ENCODE measurements at regions not wholly inside any gene's neighbourhood (a gene's known extent, or its start where the extent isn't known, plus 50 kb on each side); places are given as distances from the start of the nearest gene placed in this dataset.

GRCh38 chr16:85273293-85273692 lies 161.0 kb upstream of the CIBAR2 start:
- Mint-ChIP-seq H3K4me3 (no peak overlapping the region), H3K36me3 (ENCODE audit: insufficient read depth) (peaks cover 2% of the 10 kb centered on the region), H3K4me1 (no peaks in the 10 kb centered on the region), H3K27ac (ENCODE audit: low read depth) (no peak overlapping the region), H3K27me3 (peaks cover 27% of the 10 kb centered on the region), H3K9me3 (no peaks in the 10 kb centered on the region)
- no peak for ATAC-seq (replicated peaks; ENCODE audit: extremely low read depth, poor library complexity, severe bottlenecking)
- DNase-seq (ENCODE audit: low spot score in 2 of 2) = no peak

GRCh38 chr16:85274501-85274900 lies 162.2 kb upstream of the CIBAR2 start:
- Mint-ChIP-seq H3K27me3 (peaks cover 15% of the 10 kb centered on the region), H3K4me1 (no peaks in the 10 kb centered on the region), H3K9me3 (no peaks in the 10 kb centered on the region), H3K4me3 (no peak overlapping the region), H3K36me3 (ENCODE audit: insufficient read depth) (peaks cover 2% of the 10 kb centered on the region), H3K27ac (ENCODE audit: low read depth) (no peak overlapping the region)
- DNase-seq (ENCODE audit: low spot score in 2 of 2) = no peak
- no peak for ATAC-seq (replicated peaks; ENCODE audit: extremely low read depth, poor library complexity, severe bottlenecking)

GRCh38 chr16:85274924-85275323 lies 162.7 kb upstream of the CIBAR2 start:
- Mint-ChIP-seq H3K36me3 (ENCODE audit: insufficient read depth) (peaks cover 2% of the 10 kb centered on the region), H3K27me3 (peaks cover 14% of the 10 kb centered on the region), H3K27ac (ENCODE audit: low read depth) (no peak overlapping the region), H3K4me1 (no peaks in the 10 kb centered on the region), H3K9me3 (no peaks in the 10 kb centered on the region), H3K4me3 (no peak overlapping the region)
- ATAC-seq (replicated peaks; ENCODE audit: extremely low read depth, poor library complexity, severe bottlenecking) (no peak), DNase-seq (ENCODE audit: low spot score in 2 of 2) (no peak)

- Mint-ChIP-seq H3K27me3 (peaks cover 14% of the 10 kb centered on the region), H3K9me3 (no peaks in the 10 kb centered on the region), H3K4me1 (no peaks in the 10 kb centered on the region), H3K36me3 (ENCODE audit: insufficient read depth) (peaks cover 2% of the 10 kb centered on the region), H3K27ac (ENCODE audit: low read depth) (no peak overlapping the region), H3K4me3 (no peak overlapping the region)
- ATAC-seq (replicated peaks; ENCODE audit: extremely low read depth, poor library complexity, severe bottlenecking) (no peak), DNase-seq (ENCODE audit: low spot score in 2 of 2) (peak; percentile 24 to 44)
These were observed 163.4 kb upstream of the CIBAR2 start for GRCh38 chr16:85275533-85276249.

- Mint-ChIP-seq H3K27me3 (peaks cover 14% of the 10 kb centered on the region), H3K4me3 (no peak overlapping the region), H3K36me3 (ENCODE audit: insufficient read depth) (peaks cover 2% of the 10 kb centered on the region), H3K4me1 (no peaks in the 10 kb centered on the region), H3K9me3 (no peaks in the 10 kb centered on the region), H3K27ac (ENCODE audit: low read depth) (no peak overlapping the region)
- DNase-seq (ENCODE audit: low spot score in 2 of 2) (no peak), ATAC-seq (replicated peaks; ENCODE audit: extremely low read depth, poor library complexity, severe bottlenecking) (no peak)
These were observed 164.0 kb upstream of the CIBAR2 start for GRCh38 chr16:85276258-85276657.

- no peak for ATAC-seq (replicated peaks; ENCODE audit: extremely low read depth, poor library complexity, severe bottlenecking)
- Mint-ChIP-seq H3K9me3 (no peaks in the 10 kb centered on the region), H3K36me3 (ENCODE audit: insufficient read depth) (peaks cover 2% of the 10 kb centered on the region), H3K27ac (ENCODE audit: low read depth) (no peak overlapping the region), H3K27me3 (peaks cover 14% of the 10 kb centered on the region), H3K4me3 (no peak overlapping the region), H3K4me1 (no peaks in the 10 kb centered on the region)
- no peak for DNase-seq (ENCODE audit: low spot score in 2 of 2)
These were observed 164.4 kb upstream of the CIBAR2 start for GRCh38 chr16:85276721-85277120.

- H3K27ac Mint-ChIP-seq (ENCODE audit: low read depth) = no peak overlapping the region
- no peaks in the 10 kb centered on the region for H3K4me1 Mint-ChIP-seq
- DNase-seq (ENCODE audit: low spot score in 2 of 2) (no peak), ATAC-seq (replicated peaks; ENCODE audit: extremely low read depth, poor library complexity, severe bottlenecking) (no peak)
- H3K36me3 Mint-ChIP-seq (ENCODE audit: insufficient read depth) = peaks cover 3% of the 10 kb centered on the region
- peaks cover under 1% of the 10 kb centered on the region for H3K27me3 Mint-ChIP-seq
- no peak overlapping the region for H3K4me3 Mint-ChIP-seq
- no peaks in the 10 kb centered on the region for H3K9me3 Mint-ChIP-seq
These were observed 166.6 kb upstream of the CIBAR2 start for GRCh38 chr16:85278839-85279238.

- no peak for ATAC-seq (replicated peaks; ENCODE audit: extremely low read depth, poor library complexity, severe bottlenecking)
- Mint-ChIP-seq H3K27me3 (no peaks in the 10 kb centered on the region), H3K9me3 (no peaks in the 10 kb centered on the region), H3K4me3 (no peak overlapping the region), H3K36me3 (ENCODE audit: insufficient read depth) (peaks cover 3% of the 10 kb centered on the region), H3K4me1 (no peaks in the 10 kb centered on the region), H3K27ac (ENCODE audit: low read depth) (no peak overlapping the region)
- DNase-seq (ENCODE audit: low spot score in 2 of 2) = no peak
These were observed 167.1 kb upstream of the CIBAR2 start for GRCh38 chr16:85279402-85279801.

GRCh38 chr16:85279825-85280545 lies 167.7 kb upstream of the CIBAR2 start:
- Mint-ChIP-seq H3K9me3 (no peaks in the 10 kb centered on the region), H3K4me1 (no peaks in the 10 kb centered on the region), H3K36me3 (ENCODE audit: insufficient read depth) (peaks cover 3% of the 10 kb centered on the region), H3K4me3 (no peak overlapping the region), H3K27me3 (no peaks in the 10 kb centered on the region), H3K27ac (ENCODE audit: low read depth) (no peak overlapping the region)
- ATAC-seq (replicated peaks; ENCODE audit: extremely low read depth, poor library complexity, severe bottlenecking) (no peak), DNase-seq (ENCODE audit: low spot score in 2 of 2) (no peak)

GRCh38 chr16:85281181-85281580 lies 168.9 kb upstream of the CIBAR2 start:
- H3K27ac Mint-ChIP-seq (ENCODE audit: low read depth) = no peak overlapping the region
- no peaks in the 10 kb centered on the region for H3K4me1 Mint-ChIP-seq
- no peak for ATAC-seq (replicated peaks; ENCODE audit: extremely low read depth, poor library complexity, severe bottlenecking)
- no peaks in the 10 kb centered on the region for H3K9me3 Mint-ChIP-seq
- H3K4me3 Mint-ChIP-seq = no peak overlapping the region
- DNase-seq (ENCODE audit: low spot score in 2 of 2) = no peak
- H3K27me3 Mint-ChIP-seq = no peaks in the 10 kb centered on the region
- H3K36me3 Mint-ChIP-seq (ENCODE audit: insufficient read depth) = peaks cover 2% of the 10 kb centered on the region

- Mint-ChIP-seq H3K4me3 (no peak overlapping the region), H3K36me3 (ENCODE audit: insufficient read depth) (peaks cover 2% of the 10 kb centered on the region), H3K4me1 (no peaks in the 10 kb centered on the region), H3K27me3 (peaks cover 8% of the 10 kb centered on the region), H3K27ac (ENCODE audit: low read depth) (no peak overlapping the region), H3K9me3 (no peaks in the 10 kb centered on the region)
- DNase-seq (ENCODE audit: low spot score in 2 of 2) (no peak), ATAC-seq (replicated peaks; ENCODE audit: extremely low read depth, poor library complexity, severe bottlenecking) (no peak)
These were observed 170.6 kb upstream of the CIBAR2 start for GRCh38 chr16:85282842-85283241.

GRCh38 chr16:85283305-85284050 lies 171.2 kb upstream of the CIBAR2 start:
- no peak for ATAC-seq (replicated peaks; ENCODE audit: extremely low read depth, poor library complexity, severe bottlenecking)
- H3K36me3 Mint-ChIP-seq (ENCODE audit: insufficient read depth) = peaks cover 2% of the 10 kb centered on the region
- no peak overlapping the region for H3K27ac Mint-ChIP-seq (ENCODE audit: low read depth)
- H3K4me1 Mint-ChIP-seq = no peaks in the 10 kb centered on the region
- H3K9me3 Mint-ChIP-seq = no peaks in the 10 kb centered on the region
- H3K4me3 Mint-ChIP-seq = no peak overlapping the region
- H3K27me3 Mint-ChIP-seq = peaks cover 15% of the 10 kb centered on the region
- no peak for DNase-seq (ENCODE audit: low spot score in 2 of 2)

Data from central memory CD8-positive, alpha-beta T cell (primary cell).